ENCODE measurements at regions not wholly inside any gene's neighbourhood (a gene's known extent, or its start where the extent isn't known, plus 50 kb on each side); places are given as distances from the start of the nearest gene placed in this dataset.

- TF ChIP-seq CTCF (IDR thresholded peaks at IDR 0.05; ENCODE audit: poor library complexity), result no peak
- no peak for TF ChIP-seq EZH2 (IDR thresholded peaks at IDR 0.05; ENCODE audit: borderline replicate concordance)
Observed at GRCh38 chr20:39705032-39705431, 742.9 kb downstream of the DHX35 start.
